ENCODE measurements at regions not wholly inside any gene's neighbourhood (a gene's known extent, or its start where the extent isn't known, plus 50 kb on each side); places are given as distances from the start of the nearest gene placed in this dataset.
"Not testable (repeated sequence)": the region's sequence is repeated elsewhere in the genome, so short reads cannot be mapped to it uniquely, and the experiment has no call there.

DNA sequence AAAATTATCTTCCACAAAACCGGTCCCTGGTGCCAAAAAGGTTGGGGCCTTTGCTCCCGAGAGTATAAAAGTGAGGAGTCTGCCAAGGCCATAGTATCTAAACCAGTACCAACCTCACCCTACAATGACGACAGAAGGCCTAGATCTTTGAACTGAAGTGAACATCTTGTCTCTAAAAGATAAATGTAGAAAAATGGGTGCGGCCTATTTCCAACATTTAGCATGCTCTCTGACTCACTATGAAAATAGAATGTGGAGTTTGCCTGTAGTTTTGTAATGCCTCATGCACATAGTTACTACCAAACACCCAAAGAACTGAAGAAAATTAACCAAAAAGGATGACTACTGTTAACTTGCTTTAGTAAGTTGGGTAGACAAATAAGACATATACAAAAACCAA, 218.4 kb downstream of the SLITRK2 start:
- ATAC-seq (no peak), DNase-seq (no peak)
- H3K9me3 Mint-ChIP-seq: peaks cover 1% of the 10 kb centered on the region
- intact Hi-C loops (cut with micrococcal nuclease): no loop called here
- H3K4me1 Mint-ChIP-seq (ENCODE audit: low read depth): no peaks in the 10 kb centered on the region
- H3K27me3 Mint-ChIP-seq: no peaks in the 10 kb centered on the region
- H3K27ac Mint-ChIP-seq: no peak overlapping the region
- POLR2A ChIA-PET: no interaction called here
- no peak overlapping the region for H3K4me3 Mint-ChIP-seq
- no peaks in the 10 kb centered on the region for H3K36me3 Mint-ChIP-seq (ENCODE audit: low read depth)
- TF ChIP-seq, protein P1, sequence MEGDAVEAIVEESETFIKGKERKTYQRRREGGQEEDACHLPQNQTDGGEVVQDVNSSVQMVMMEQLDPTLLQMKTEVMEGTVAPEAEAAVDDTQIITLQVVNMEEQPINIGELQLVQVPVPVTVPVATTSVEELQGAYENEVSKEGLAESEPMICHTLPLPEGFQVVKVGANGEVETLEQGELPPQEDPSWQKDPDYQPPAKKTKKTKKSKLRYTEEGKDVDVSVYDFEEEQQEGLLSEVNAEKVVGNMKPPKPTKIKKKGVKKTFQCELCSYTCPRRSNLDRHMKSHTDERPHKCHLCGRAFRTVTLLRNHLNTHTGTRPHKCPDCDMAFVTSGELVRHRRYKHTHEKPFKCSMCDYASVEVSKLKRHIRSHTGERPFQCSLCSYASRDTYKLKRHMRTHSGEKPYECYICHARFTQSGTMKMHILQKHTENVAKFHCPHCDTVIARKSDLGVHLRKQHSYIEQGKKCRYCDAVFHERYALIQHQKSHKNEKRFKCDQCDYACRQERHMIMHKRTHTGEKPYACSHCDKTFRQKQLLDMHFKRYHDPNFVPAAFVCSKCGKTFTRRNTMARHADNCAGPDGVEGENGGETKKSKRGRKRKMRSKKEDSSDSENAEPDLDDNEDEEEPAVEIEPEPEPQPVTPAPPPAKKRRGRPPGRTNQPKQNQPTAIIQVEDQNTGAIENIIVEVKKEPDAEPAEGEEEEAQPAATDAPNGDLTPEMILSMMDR (IDR thresholded peaks at IDR 0.05): no peak
- CTCF ChIA-PET: no interaction called here

DNA sequence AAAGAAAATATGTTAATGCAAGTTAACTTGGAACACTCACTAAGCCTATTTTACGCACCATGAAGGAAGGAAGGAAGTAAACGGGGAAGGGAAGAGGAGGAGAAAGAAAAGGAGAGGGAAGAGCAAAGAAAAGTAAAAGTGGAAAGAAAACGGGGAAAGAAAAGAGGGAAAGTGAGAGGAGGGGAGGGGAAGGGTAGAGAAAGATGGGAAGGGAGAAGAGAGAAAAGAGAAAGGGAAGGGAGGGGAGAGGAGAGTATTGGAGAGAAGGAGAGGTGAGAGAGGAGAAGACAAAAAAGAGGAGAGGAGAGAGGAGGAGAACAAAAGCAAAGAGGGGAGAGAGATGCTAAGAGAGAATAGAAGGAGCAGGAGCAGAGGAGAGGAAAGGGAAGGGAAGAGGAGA, 224.1 kb downstream of the SLITRK2 start:
- no peak overlapping the region for H3K4me3 Mint-ChIP-seq
- ATAC-seq (no peak), DNase-seq (no peak)
- no peaks in the 10 kb centered on the region for H3K4me1 Mint-ChIP-seq (ENCODE audit: low read depth)
- no peak overlapping the region for H3K27ac Mint-ChIP-seq
- intact Hi-C loops (cut with micrococcal nuclease): no loop called here
- TF ChIP-seq, protein P1 (IDR thresholded peaks at IDR 0.05): no peak
- no peaks in the 10 kb centered on the region for H3K27me3 Mint-ChIP-seq
- CTCF ChIA-PET: no interaction called here
- POLR2A ChIA-PET: no interaction called here
- H3K36me3 Mint-ChIP-seq (ENCODE audit: low read depth): no peaks in the 10 kb centered on the region
- peaks cover 1% of the 10 kb centered on the region for H3K9me3 Mint-ChIP-seq

DNA sequence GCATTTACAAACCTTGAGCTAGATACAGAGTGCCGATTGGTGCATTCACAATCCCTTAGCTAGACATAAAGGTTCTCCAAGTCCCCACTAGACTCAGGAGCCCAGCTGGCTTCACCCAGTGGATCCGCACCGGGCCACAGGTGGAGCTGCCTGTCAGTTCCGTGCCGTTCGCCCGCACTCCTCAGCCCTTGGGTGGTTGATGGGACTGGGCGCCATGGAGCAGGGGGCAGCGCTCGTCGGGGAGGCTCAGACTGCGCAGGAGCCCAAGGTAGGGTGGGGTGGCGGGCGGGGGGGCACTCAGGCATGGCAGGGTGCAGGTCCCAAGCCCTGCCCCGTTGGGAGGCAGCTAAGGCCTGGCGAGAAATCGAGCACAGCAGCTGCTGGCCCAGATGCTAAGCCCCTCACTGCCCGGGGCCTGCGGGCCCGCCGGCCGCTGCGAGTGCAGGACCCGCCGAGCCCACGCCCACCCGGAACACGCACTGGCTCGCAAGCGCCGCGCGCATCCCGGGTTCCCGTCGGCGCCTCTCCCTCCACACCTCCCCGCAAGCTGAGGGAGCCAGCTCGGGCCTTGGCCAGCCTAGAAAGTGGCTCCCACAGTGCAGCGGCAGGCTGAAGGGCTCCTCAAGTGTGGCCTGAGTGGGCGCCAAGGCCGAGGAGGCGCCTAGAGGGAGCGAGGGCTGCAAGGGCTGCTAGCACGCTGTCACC, 228.5 kb downstream of the SLITRK2 start:
- POLR2A ChIA-PET; H3K4me3 Mint-ChIP-seq; H3K4me1 Mint-ChIP-seq (ENCODE audit: low read depth); H3K9me3 Mint-ChIP-seq; CTCF ChIA-PET; H3K27ac Mint-ChIP-seq; H3K36me3 Mint-ChIP-seq (ENCODE audit: low read depth); ATAC-seq; DNase-seq; H3K27me3 Mint-ChIP-seq; intact Hi-C loops (cut with micrococcal nuclease): not testable (repeated sequence)

DNA sequence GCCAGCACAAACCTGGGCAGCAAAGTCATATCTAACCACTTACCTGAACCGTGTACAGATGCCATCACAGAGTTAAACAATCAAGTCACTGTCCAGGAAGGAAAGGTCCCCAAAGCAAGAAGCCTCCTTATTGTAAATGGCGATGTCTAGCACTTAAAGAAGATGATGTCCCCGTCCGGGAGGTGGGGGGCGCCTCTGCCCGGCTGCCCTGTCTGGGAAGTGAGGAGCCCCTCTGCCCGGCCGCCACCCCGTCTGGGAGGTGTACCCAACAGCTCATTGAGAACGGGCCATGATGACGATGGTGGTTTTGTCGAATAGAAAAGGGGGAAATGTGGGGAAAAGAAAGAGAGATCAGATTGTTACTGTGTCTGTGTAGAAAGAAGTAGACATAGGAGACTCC, 231.9 kb downstream of the SLITRK2 start:
- H3K27me3 Mint-ChIP-seq; POLR2A ChIA-PET; ATAC-seq; H3K9me3 Mint-ChIP-seq; DNase-seq; CTCF ChIA-PET; H3K36me3 Mint-ChIP-seq (ENCODE audit: low read depth); H3K27ac Mint-ChIP-seq; H3K4me1 Mint-ChIP-seq (ENCODE audit: low read depth); intact Hi-C loops (cut with micrococcal nuclease); H3K4me3 Mint-ChIP-seq: not testable (repeated sequence)

DNA sequence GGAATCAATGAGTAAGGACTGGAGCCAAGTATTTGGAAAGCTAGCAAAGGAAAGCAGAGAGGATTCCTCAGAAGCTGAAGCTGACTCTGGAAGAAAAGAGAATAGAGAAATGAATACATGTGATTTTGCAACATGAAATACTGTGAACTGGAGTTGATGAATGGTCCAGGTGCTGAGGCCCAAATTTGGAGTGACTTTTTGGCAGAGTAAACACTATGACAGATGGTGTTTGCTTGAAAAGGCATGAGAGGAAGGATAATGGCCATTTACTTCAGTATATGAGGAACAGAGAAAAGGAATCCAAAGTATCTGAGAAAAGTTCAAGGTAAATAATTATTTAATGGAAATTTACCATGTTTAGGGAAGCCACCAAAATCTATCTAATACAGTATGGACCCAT, 236.7 kb downstream of the SLITRK2 start:
- intact Hi-C loops (cut with micrococcal nuclease): no loop called here
- ATAC-seq (no peak), DNase-seq (no peak)
- no peaks in the 10 kb centered on the region for H3K27me3 Mint-ChIP-seq
- ChIA-PET CTCF (no interaction called here), POLR2A (no interaction called here)
- no peak overlapping the region for H3K4me3 Mint-ChIP-seq
- H3K4me1 Mint-ChIP-seq (ENCODE audit: low read depth): no peaks in the 10 kb centered on the region
- TF ChIP-seq, protein P1 (IDR thresholded peaks at IDR 0.05): no peak
- H3K36me3 Mint-ChIP-seq (ENCODE audit: low read depth): no peaks in the 10 kb centered on the region
- no peaks in the 10 kb centered on the region for H3K9me3 Mint-ChIP-seq
- no peak overlapping the region for H3K27ac Mint-ChIP-seq

DNA sequence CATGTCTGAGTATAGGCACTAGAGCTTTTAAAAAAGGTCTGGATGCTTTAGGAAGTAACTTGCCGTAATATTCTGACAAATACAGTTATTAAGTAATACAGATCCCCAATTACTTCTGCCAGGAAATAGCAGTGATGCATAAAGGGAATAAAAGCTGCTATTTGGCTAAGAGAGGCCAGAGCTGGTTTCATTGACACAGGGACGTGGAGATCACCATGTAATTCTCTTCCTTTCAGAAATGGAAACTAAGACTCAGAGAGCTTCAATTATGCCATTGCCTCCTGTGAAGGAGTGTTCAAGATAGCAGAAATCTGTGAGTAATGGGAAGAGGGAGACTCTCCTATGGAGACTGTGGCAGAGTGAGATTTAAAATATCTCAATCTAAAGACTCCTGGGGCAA, 238.1 kb downstream of the SLITRK2 start:
- no peaks in the 10 kb centered on the region for H3K36me3 Mint-ChIP-seq (ENCODE audit: low read depth)
- no peak for ATAC-seq
- intact Hi-C loops (cut with micrococcal nuclease): no loop called here
- ChIA-PET CTCF (no interaction called here), POLR2A (no interaction called here)
- TF ChIP-seq, protein P1 (IDR thresholded peaks at IDR 0.05): no peak
- no peak overlapping the region for H3K27ac Mint-ChIP-seq
- H3K4me1 Mint-ChIP-seq (ENCODE audit: low read depth): no peaks in the 10 kb centered on the region
- no peaks in the 10 kb centered on the region for H3K9me3 Mint-ChIP-seq
- H3K27me3 Mint-ChIP-seq: no peaks in the 10 kb centered on the region
- no peak overlapping the region for H3K4me3 Mint-ChIP-seq
- DNase-seq: no peak

Measured in activated CD8-positive, alpha-beta T cell treated with anti-CD3 and anti-CD28 coated beads for 36 hours (primary cell).